Right lung (tissue), 2 donors: ENCODE measurements at regions not wholly inside any gene's neighbourhood (a gene's known extent, or its start where the extent isn't known, plus 50 kb on each side); places are given as distances from the start of the nearest gene placed in this dataset.
A peak's percentile ranks its signal among the peaks of the same experiment; 100 is the strongest.

Source experiments
- DNase-seq, 2 donors: peaks; one replicate each; pipeline ENCODE4 v3.0.0-alpha.2; 2013

GRCh38 chr18:50475538-50476193 lies 84.2 kb upstream of the MAPK4 start:
- DNase-seq: no peak

- DNase-seq: no peak
Observed at GRCh38 chr18:50492097-50492496, 67.8 kb upstream of the MAPK4 start.

DNA sequence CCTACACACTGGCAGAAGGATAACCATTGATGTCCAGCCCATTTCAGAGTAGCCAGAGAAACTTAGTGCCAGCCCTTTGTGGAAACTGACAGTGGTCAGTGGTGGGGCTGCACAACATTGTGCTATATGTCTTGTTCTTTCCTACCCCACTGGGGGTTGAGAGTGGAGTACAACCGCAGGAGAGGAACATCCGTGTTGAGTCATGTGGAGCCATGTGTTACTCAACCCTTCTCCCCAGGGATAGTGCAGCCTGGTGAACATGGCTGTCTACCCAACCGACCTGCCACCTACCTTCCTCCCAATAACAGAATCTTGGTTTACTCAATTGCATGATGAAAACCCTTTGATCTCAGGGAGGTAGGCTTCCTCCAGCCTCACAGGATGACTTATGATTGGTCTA lies 65.3 kb upstream of the MAPK4 start:
- DNase-seq: no peak

DNA sequence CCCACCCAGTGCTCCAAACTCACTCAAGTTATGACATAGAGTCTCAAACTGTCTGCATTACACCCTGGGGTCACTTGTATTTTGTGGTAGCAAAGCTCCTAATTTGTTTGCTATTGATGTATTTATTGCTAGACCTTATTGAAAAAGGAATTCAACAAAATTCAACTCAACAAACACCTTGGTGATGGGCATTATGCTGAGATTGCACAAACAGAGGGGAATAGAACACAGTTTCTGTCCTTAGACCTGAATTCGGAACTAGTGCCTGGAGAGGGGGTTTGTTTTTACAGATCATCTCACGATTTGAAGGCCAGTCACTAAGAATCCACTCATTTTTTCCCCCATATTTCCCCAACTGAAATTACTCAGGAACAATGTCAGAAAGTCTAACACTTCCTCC lies 53.5 kb upstream of the MAPK4 start:
- no peak for DNase-seq

GRCh38 chr18:50507120-50507590 lies 52.7 kb upstream of the MAPK4 start:
- DNase-seq: peak; percentile 38 to 64

GRCh38 chr18:50508228-50508627 lies 51.7 kb upstream of the MAPK4 start:
- DNase-seq: no peak

- DNase-seq: no peak
Observed at GRCh38 chr18:50509012-50509411, 50.9 kb upstream of the MAPK4 start.
